H1 (cell line): ENCODE measurements at regions not wholly inside any gene's neighbourhood (a gene's known extent, or its start where the extent isn't known, plus 50 kb on each side); places are given as distances from the start of the nearest gene placed in this dataset.

Experiments
- CTCF ChIA-PET: fragments of 300-600 bp; sonication (Branson Sonifier 250); formaldehyde crosslinking; loops from one replicate; lab custom pipeline; 2021; ENCODE audit not compliant: partially characterized antibody; lab: Charles Lee
- POLR2A ChIA-PET: fragments of 300-600 bp; sonication (Branson Sonifier 250); formaldehyde crosslinking; loops from one replicate; lab custom pipeline; 2021; ENCODE audit warnings: inconsistent platforms; ENCODE audit not compliant: partially characterized antibody; lab: Charles Lee
- DNase-seq, 2 experiments: peaks; one replicate each; pipeline versions ENCODE4 v3.0.0 to v3.0.0-alpha.2; 2010 to 2022; ENCODE audit warnings: low spot score in 2 of 2, low read depth in 1 of 2, mixed read lengths in 1 of 2
- FAIRE-seq: peaks from 2 replicates; lab custom pipeline; 2011; peaks lifted over from hg19 to GRCh38; lab: Jason Lieb, UNC
- H2AFZ ChIP-seq: 2 replicates; pipeline ENCODE4 v1.8.1; 2012; ENCODE audit warnings: low read length, inconsistent platforms
- H2AK5ac ChIP-seq: 2 replicates; pipeline ENCODE4 v1.6.1; 2013; ENCODE audit warnings: low read depth, low read length
- H2BK120ac ChIP-seq: replicated peaks from 2 replicates; pipeline ENCODE3; 2013; ENCODE audit warnings: low read depth, low read length, inconsistent platforms
- H2BK12ac ChIP-seq: 2 replicates; pipeline ENCODE4 v1.6.1; 2013; ENCODE audit warnings: low read depth, low read length
- H2BK15ac ChIP-seq: 2 replicates; pipeline ENCODE4 v1.6.1; 2013; ENCODE audit warnings: low read length
- H2BK20ac ChIP-seq: 2 replicates; pipeline ENCODE4 v1.6.1; 2013; ENCODE audit warnings: low read length
- H2BK5ac ChIP-seq: 2 replicates; pipeline ENCODE4 v1.6.1; 2013; ENCODE audit warnings: low read depth, low read length
- H3K14ac ChIP-seq: 2 replicates; pipeline ENCODE4 v1.6.1; 2013; ENCODE audit warnings: inconsistent platforms; ENCODE audit not compliant: insufficient read length
- H3K18ac ChIP-seq: 2 replicates; pipeline ENCODE4 v1.6.1; 2013; ENCODE audit warnings: low read length; ENCODE audit errors: extremely low read depth
- H3K23ac ChIP-seq: 2 replicates; pipeline ENCODE4 v1.6.1; 2013; ENCODE audit warnings: inconsistent platforms; ENCODE audit not compliant: insufficient read length
- H3K23me2 ChIP-seq: 2 replicates; pipeline ENCODE4 v1.6.1; 2013; ENCODE audit warnings: low read depth, low read length
- H3K27ac ChIP-seq: 2 replicates; pipeline ENCODE4 v1.6.1; 2011; ENCODE audit warnings: low read depth, low read length, inconsistent platforms
- H3K27me3 ChIP-seq, 4 experiments: replicated peaks in 1 of 4; 1 replicate in 1 of 4; 2 replicates in 3 of 4; pipeline versions ENCODE4 v1.6.1 to v1.8.1; 2011 to 2013; ENCODE audit warnings: low read length in 3 of 4, mild to moderate bottlenecking in 3 of 4, inconsistent platforms in 2 of 4, mixed read lengths in 2 of 4, moderate library complexity in 1 of 4; ENCODE audit not compliant: control insufficient read depth in 3 of 4, insufficient read depth in 3 of 4; ENCODE audit errors: extremely low read depth in 1 of 4
- H3K36me3 ChIP-seq, 4 experiments: 2 replicates each; pipeline versions ENCODE4 v1.6.1 to v1.8.1; 2011 to 2013; ENCODE audit warnings: mild to moderate bottlenecking in 4 of 4, low read length in 3 of 4, moderate library complexity in 2 of 4, control low read depth in 1 of 4, inconsistent platforms in 1 of 4; ENCODE audit not compliant: insufficient read depth in 4 of 4, control insufficient read depth in 2 of 4
- H3K4ac ChIP-seq: replicated peaks from 2 replicates; pipeline ENCODE3; 2013; ENCODE audit warnings: low read length, low read depth, mixed read lengths, inconsistent platforms; ENCODE audit not compliant: insufficient read length
- H3K4me1 ChIP-seq, 4 experiments: replicated peaks in 1 of 4; 1 replicate in 1 of 4; 2 replicates in 3 of 4; pipeline versions ENCODE4 v1.6.1 to v1.8.1; 2011 to 2013; ENCODE audit warnings: low read length in 3 of 4, inconsistent platforms in 2 of 4, mixed read lengths in 1 of 4; ENCODE audit not compliant: insufficient read depth in 4 of 4, control insufficient read depth in 3 of 4
- H3K4me2 ChIP-seq, 2 experiments: 2 replicates each; pipeline versions ENCODE4 v1.6.1 to v1.8.1; 2011 to 2013; ENCODE audit warnings: low read depth in 2 of 2, low read length in 2 of 2, control low read depth in 1 of 2, inconsistent platforms in 1 of 2, mild to moderate bottlenecking in 1 of 2; ENCODE audit not compliant: insufficient read depth in 1 of 2
- H3K4me3 ChIP-seq, 4 experiments: fragments of 200-600, 300-600 bp in 1 of 4; sonication (generic), shearing (Covaris generic), sonication (Bioruptor Twin) in 1 of 4; 2 replicates each; pipeline versions ENCODE4 v1.5.1 to v1.8.1; 2011 to 2016; ENCODE audit warnings: low read length in 4 of 4, low read depth in 3 of 4, control low read depth in 2 of 4, inconsistent platforms in 2 of 4, mild to moderate bottlenecking in 2 of 4, mixed read lengths in 1 of 4, moderate library complexity in 1 of 4; ENCODE audit not compliant: insufficient read depth in 2 of 4; ENCODE audit errors: extremely low read depth in 1 of 4
- H3K56ac ChIP-seq: replicated peaks from 2 replicates; pipeline ENCODE3; 2013; ENCODE audit warnings: low read depth, mild to moderate bottlenecking, mixed read lengths, low read length, inconsistent platforms; ENCODE audit not compliant: insufficient read length
- H3K79me1 ChIP-seq: 2 replicates; pipeline ENCODE4 v1.6.1; 2013; ENCODE audit warnings: low read depth, low read length, control low read depth
- H3K79me2 ChIP-seq, 2 experiments: 2 replicates each; pipeline versions ENCODE4 v1.6.1 to v1.8.1; 2012 to 2013; ENCODE audit warnings: low read length in 2 of 2, mild to moderate bottlenecking in 2 of 2, inconsistent platforms in 1 of 2; ENCODE audit not compliant: insufficient read depth in 2 of 2, control insufficient read depth in 1 of 2
- H3K9ac ChIP-seq, 4 experiments: replicated peaks in 1 of 4; 1 replicate in 1 of 4; 2 replicates in 3 of 4; pipeline versions ENCODE4 v1.6.1 to v1.8.1; 2011 to 2013; ENCODE audit warnings: low read depth in 3 of 4, low read length in 3 of 4, control low read depth in 2 of 4, mild to moderate bottlenecking in 2 of 4, moderate library complexity in 2 of 4, inconsistent platforms in 1 of 4; ENCODE audit errors: extremely low read depth in 1 of 4
- H3K9me3 ChIP-seq, 2 experiments: 2 replicates each; pipeline versions ENCODE4 v1.6.1 to v1.8.1; 2012 to 2013; ENCODE audit warnings: mild to moderate bottlenecking in 2 of 2, moderate library complexity in 2 of 2, control low read depth in 1 of 2, inconsistent platforms in 1 of 2, low read depth in 1 of 2, low read length in 1 of 2, mixed read lengths in 1 of 2; ENCODE audit not compliant: insufficient read depth in 2 of 2
- H4K20me1 ChIP-seq, 2 experiments: replicated peaks in 1 of 2; 2 replicates each; pipeline versions ENCODE3 to v1.8.1; 2011 to 2013; ENCODE audit warnings: inconsistent platforms in 2 of 2, low read length in 2 of 2, mild to moderate bottlenecking in 1 of 2; ENCODE audit not compliant: insufficient read depth in 2 of 2, control insufficient read depth in 1 of 2
- H4K5ac ChIP-seq: 2 replicates; pipeline ENCODE4 v1.6.1; 2013; ENCODE audit warnings: low read length, low read depth, mixed read lengths, inconsistent platforms; ENCODE audit not compliant: insufficient read length
- H4K8ac ChIP-seq: 2 replicates; pipeline ENCODE4 v1.8.0; 2013; ENCODE audit warnings: mild to moderate bottlenecking, moderate library complexity, low read length, inconsistent platforms; ENCODE audit not compliant: insufficient read depth; ENCODE audit errors: extremely low read depth
- H4K91ac ChIP-seq: replicated peaks from 2 replicates; pipeline ENCODE3; 2013; ENCODE audit warnings: low read length, mixed read lengths, inconsistent platforms; ENCODE audit not compliant: insufficient read length
- CTBP2 ChIP-seq: IDR thresholded peaks from 2 replicates; pipeline ENCODE4 v1.7.0; 2011; ENCODE audit warnings: borderline replicate concordance, mild to moderate bottlenecking, moderate library complexity, mixed read lengths, low read length; ENCODE audit not compliant: insufficient read depth, insufficient read length
- GTF2F1 ChIP-seq: IDR thresholded peaks from 2 replicates; pipeline ENCODE4 v1.6.1; 2012; ENCODE audit warnings: low read depth, low read length, improper control_type of control experiment, borderline replicate concordance
- HDAC2 ChIP-seq, 2 experiments: fragments of 300-600 bp in 1 of 2; sonication (generic) in 1 of 2; IDR thresholded peaks; 2 replicates each; pipeline ENCODE4 v1.6.1; 2011 to 2012; ENCODE audit warnings: low read depth in 2 of 2, low read length in 2 of 2, mild to moderate bottlenecking in 2 of 2, moderate library complexity in 2 of 2, borderline replicate concordance in 1 of 2, inconsistent platforms in 1 of 2
- JUN ChIP-seq: IDR thresholded peaks from 2 replicates; pipeline ENCODE4 v1.6.1; 2011; ENCODE audit warnings: low read depth, mild to moderate bottlenecking, improper control_type of control experiment, low read length
- RXRA ChIP-seq: IDR thresholded peaks from 2 replicates; pipeline ENCODE4 v1.6.1; 2011; ENCODE audit warnings: low read depth, mild to moderate bottlenecking, low read length, moderate library complexity; ENCODE audit not compliant: insufficient read depth
- SIX5 ChIP-seq: IDR thresholded peaks from 2 replicates; pipeline ENCODE4 v1.6.1; 2011; ENCODE audit warnings: mild to moderate bottlenecking, low read depth, low read length
- SP1 ChIP-seq: IDR thresholded peaks from 2 replicates; pipeline ENCODE4 v1.6.1; 2011; ENCODE audit warnings: low read depth, low read length
- SP4 ChIP-seq: IDR thresholded peaks from 2 replicates; pipeline ENCODE4 v1.6.1; 2012; ENCODE audit warnings: low read length, inconsistent platforms
- WGBS, 2 experiments: shearing (Covaris generic) in 1 of 2; methylation state at CpG; one replicate each; pipeline versions ENCODE4 v1.1.6 to v1.1.7; 2013 to 2015; ENCODE audit warnings: low lambda C conversion rate in 2 of 2, mixed read lengths in 2 of 2, inconsistent platforms in 1 of 2, low coverage in 1 of 2, missing lambda C conversion rate in 1 of 2; ENCODE audit not compliant: insufficient replicate concordance in 2 of 2, insufficient coverage in 1 of 2, insufficient read length in 1 of 2; ENCODE audit errors: extremely low coverage in 1 of 2, missing lambda C conversion rate in 1 of 2; 5-methylcytosine and 5-hydroxymethylcytosine counted together
- TF ChIP-seq, protein P1 (sequence below): IDR thresholded peaks from 2 replicates; pipeline ENCODE4 v1.6.1; 2011; ENCODE audit warnings: low read depth, mild to moderate bottlenecking, low read length; ENCODE audit not compliant: insufficient read depth

DNA sequence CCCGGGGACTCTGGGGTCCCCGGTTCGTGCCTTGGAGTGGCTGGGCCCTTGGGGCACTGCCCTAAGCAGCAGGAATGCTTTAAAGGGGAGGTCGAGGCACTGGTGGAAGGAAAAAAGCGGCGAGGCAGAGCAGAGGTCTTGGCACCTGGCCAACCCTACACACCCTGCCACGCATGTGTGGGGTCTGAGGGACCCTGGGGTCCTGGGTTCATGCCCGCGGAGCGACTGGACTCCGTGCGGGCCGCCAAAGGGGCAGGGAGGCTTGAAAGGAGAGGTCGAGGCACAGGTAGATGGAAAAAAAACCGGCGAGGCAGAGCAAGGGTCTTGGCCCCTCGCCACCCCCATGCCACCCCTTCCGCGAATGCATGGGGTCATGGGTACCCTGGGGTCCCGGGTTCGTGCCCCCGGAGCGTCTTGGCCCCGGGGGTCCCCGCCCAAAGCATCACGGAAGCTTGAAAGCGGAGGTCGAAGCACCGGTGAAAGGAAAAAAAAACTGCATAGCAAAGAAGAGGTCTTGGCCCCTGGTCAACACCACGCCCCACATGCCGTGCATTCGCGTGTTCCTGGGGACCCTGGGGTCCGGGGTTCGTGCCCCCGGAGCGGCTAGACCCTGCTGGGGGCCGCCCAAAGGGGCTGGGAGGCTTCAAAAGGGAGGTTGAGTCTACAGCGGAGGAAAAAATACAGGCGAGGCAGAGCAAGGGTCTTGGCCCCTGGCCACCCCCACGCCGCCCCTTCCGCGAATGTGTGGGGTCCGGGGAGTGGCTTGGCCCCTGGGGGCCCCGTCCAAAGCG is 312.9 kb downstream of the ALG10 start:
- POLR2A ChIA-PET, result no interaction called here
- H2BK20ac ChIP-seq, result no peak overlapping the region
- FAIRE-seq, result no peak
- no peak overlapping the region for H4K8ac ChIP-seq
- DNase-seq, result no peak
- no peak overlapping the region for H3K23ac ChIP-seq
- no peak overlapping the region for H3K9ac ChIP-seq
- H4K20me1 ChIP-seq, result no peaks in the 10 kb centered on the region
- no peak overlapping the region for H2BK15ac ChIP-seq
- H3K56ac ChIP-seq, result no peak overlapping the region
- H2AK5ac ChIP-seq, result no peak overlapping the region
- H3K14ac ChIP-seq, result no peak overlapping the region
- H3K4me2 ChIP-seq, result no peak overlapping the region
- H3K79me2 ChIP-seq, result no peaks in the 10 kb centered on the region
- H2BK120ac ChIP-seq, result no peak overlapping the region
- H3K4ac ChIP-seq, result no peak overlapping the region
- peaks cover 58 to 100% of the 10 kb centered on the region in 2 experiments for H3K9me3 ChIP-seq
- 81% methylated on average over 26 of the region's 47 CpGs; no CpG with 5 or more reads in 1 of the 2 experiments for WGBS, 2 experiments
- no peaks in the 10 kb centered on the region for H3K23me2 ChIP-seq
- no peak overlapping the region for H2BK12ac ChIP-seq
- H3K79me1 ChIP-seq, result no peaks in the 10 kb centered on the region
- TF ChIP-seq, protein P1, sequence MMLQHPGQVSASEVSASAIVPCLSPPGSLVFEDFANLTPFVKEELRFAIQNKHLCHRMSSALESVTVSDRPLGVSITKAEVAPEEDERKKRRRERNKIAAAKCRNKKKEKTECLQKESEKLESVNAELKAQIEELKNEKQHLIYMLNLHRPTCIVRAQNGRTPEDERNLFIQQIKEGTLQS, result no peak
- TF ChIP-seq SIX5, result no peak
- TF ChIP-seq HDAC2 (IDR thresholded peaks at IDR 0.05; ENCODE audit: borderline replicate concordance in 1 of 2, low read depth in 2 of 2, low read length in 2 of 2), result no peak
- no peak for TF ChIP-seq RXRA
- TF ChIP-seq CTBP2, result no peak
- TF ChIP-seq JUN, result no peak
- TF ChIP-seq SP1, result no peak
- TF ChIP-seq GTF2F1, result no peak
- no peak for TF ChIP-seq SP4
- no peak overlapping the region for H4K5ac ChIP-seq
- H3K4me1 ChIP-seq, result no peaks in the 10 kb centered on the region
- H3K36me3 ChIP-seq, result peaks cover 0 to 3% (median 0%) of the 10 kb centered on the region in 4 experiments; a peak in 1 of 8 replicates
- no peak overlapping the region for H2AFZ ChIP-seq
- H3K18ac ChIP-seq, result no peak overlapping the region
- H2BK5ac ChIP-seq, result no peak overlapping the region
- CTCF ChIA-PET, result no interaction called here
- H3K27me3 ChIP-seq, result no peaks in the 10 kb centered on the region
- H3K4me3 ChIP-seq, result no peak overlapping the region
- H4K91ac ChIP-seq, result no peak overlapping the region
- H3K27ac ChIP-seq, result no peak overlapping the region
